ENCODE measurements at regions not wholly inside any gene's neighbourhood (a gene's known extent, or its start where the extent isn't known, plus 50 kb on each side); places are given as distances from the start of the nearest gene placed in this dataset.

DNA sequence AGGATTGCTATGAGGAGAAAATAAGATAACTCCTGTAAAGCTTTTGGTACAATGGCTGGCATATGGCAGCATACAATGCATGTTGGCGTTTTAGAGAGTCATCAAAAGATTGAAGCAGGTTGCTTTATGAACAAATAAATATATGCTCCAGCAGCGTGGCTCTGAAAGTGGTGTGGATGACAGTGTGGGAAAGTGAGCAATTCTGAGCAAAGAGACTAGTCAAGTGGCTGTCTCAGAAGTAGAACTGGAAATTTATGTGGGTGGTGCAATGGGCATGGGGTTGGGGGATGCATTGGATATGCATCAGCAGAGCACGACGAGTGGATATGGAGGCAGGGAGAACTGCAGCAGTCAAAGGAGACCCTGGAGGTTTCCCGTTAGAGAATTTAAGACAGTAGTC, 66.2 kb upstream of the PHACTR2 start:
- H3K4me3 ChIP-seq (ENCODE audit: low read depth, low read length) = no peak overlapping the region
- TF ChIP-seq, protein P1, sequence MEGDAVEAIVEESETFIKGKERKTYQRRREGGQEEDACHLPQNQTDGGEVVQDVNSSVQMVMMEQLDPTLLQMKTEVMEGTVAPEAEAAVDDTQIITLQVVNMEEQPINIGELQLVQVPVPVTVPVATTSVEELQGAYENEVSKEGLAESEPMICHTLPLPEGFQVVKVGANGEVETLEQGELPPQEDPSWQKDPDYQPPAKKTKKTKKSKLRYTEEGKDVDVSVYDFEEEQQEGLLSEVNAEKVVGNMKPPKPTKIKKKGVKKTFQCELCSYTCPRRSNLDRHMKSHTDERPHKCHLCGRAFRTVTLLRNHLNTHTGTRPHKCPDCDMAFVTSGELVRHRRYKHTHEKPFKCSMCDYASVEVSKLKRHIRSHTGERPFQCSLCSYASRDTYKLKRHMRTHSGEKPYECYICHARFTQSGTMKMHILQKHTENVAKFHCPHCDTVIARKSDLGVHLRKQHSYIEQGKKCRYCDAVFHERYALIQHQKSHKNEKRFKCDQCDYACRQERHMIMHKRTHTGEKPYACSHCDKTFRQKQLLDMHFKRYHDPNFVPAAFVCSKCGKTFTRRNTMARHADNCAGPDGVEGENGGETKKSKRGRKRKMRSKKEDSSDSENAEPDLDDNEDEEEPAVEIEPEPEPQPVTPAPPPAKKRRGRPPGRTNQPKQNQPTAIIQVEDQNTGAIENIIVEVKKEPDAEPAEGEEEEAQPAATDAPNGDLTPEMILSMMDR (IDR thresholded peaks at IDR 0.05; ENCODE audit: low read depth, low read length) = no peak
- CTCF ChIA-PET = no interaction called here
- no peak overlapping the region for H3K27ac ChIP-seq (ENCODE audit: low read depth, low read length)
- no peaks in the 10 kb centered on the region for H3K27me3 ChIP-seq (ENCODE audit: control insufficient read depth, insufficient read depth, low read length)
- no peaks in the 10 kb centered on the region; the same call in 1 of the 2 replicates for H3K9me3 ChIP-seq (ENCODE audit: control insufficient read depth, insufficient read depth, low read length)
- DNase-seq (ENCODE audit: low read depth, low spot score) = no peak
- POLR2A ChIA-PET = no interaction called here

DNA sequence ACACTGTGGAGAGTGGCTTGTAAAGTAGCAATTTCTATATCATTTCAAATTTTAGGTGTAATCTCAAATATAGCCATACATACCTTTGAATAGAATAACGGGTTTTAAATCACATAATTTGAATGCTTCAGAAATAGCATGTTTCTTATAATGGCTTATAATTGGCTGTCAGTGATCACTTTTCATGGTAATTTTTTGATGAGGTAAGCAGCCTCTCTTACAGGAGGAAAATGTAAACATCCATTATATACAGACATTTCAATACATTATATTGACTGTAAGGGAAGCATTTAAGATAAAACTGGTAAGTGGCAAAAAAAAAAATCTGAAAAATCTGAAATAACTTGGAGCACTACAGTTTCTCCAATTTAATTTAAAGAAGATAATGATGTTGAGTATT, 67.8 kb upstream of the PHACTR2 start:
- CTCF ChIA-PET = no interaction called here
- H3K4me3 ChIP-seq (ENCODE audit: low read depth, low read length) = no peak overlapping the region
- no peaks in the 10 kb centered on the region; the same call in 1 of the 2 replicates for H3K9me3 ChIP-seq (ENCODE audit: control insufficient read depth, insufficient read depth, low read length)
- DNase-seq (ENCODE audit: low read depth, low spot score) = no peak
- no peak overlapping the region for H3K27ac ChIP-seq (ENCODE audit: low read depth, low read length)
- no peaks in the 10 kb centered on the region for H3K27me3 ChIP-seq (ENCODE audit: control insufficient read depth, insufficient read depth, low read length)
- POLR2A ChIA-PET = no interaction called here
- TF ChIP-seq, protein P1 (IDR thresholded peaks at IDR 0.05; ENCODE audit: low read depth, low read length) = no peak

DNA sequence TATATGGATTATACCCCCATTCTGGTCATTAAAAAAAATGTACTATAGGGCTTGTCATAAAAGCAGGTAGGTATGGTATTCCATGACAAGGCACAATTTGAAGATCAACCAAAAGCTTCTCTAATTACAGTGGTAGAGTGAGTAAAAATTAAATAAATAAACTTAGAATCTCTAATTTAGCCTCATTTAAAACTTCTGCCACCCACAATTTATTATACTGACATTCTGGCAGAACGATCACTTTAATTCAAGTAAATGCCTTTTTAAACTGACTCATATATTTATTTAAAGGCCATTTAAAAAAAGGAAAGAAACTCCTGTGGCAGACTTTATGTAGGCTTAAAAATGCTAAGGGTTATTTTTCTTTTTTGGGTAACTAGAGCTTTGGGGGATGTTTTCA, 68.3 kb upstream of the PHACTR2 start:
- CTCF ChIA-PET = no interaction called here
- TF ChIP-seq, protein P1 (IDR thresholded peaks at IDR 0.05; ENCODE audit: low read depth, low read length) = no peak
- Histone ChIP-seq H3K27ac (ENCODE audit: low read depth, low read length) (no peak overlapping the region), H3K4me3 (ENCODE audit: low read depth, low read length) (no peak overlapping the region), H3K9me3 (ENCODE audit: control insufficient read depth, insufficient read depth, low read length) (no peaks in the 10 kb centered on the region; the same call in 1 of the 2 replicates), H3K27me3 (ENCODE audit: control insufficient read depth, insufficient read depth, low read length) (no peaks in the 10 kb centered on the region)
- no peak for DNase-seq (ENCODE audit: low read depth, low spot score)
- POLR2A ChIA-PET = interaction anchor here (0.5 kb wide), 1 partner anchor 69 kb away, joined by 4 read pairs; no protein-coding TSS in a partner anchor

DNA sequence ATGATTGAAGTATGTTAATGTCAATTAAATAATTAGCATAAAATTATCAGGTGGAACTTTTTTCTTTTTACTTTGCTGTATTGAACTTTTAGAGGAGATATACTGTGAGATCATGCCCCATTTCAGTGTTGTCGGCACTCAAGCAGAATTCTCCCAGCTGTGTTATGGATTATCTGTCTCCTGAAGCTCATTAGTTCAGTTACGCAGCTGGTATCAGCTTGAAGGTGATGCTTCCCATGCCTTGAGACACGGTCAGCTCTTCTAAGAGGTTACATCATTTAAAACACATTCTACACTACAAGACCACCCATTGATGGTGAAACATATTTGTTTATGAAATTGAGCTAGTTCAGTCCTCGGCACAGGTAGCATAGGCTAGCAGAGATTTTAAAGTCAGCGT, 68.9 kb upstream of the PHACTR2 start:
- no peaks in the 10 kb centered on the region; the same call in 1 of the 2 replicates for H3K9me3 ChIP-seq (ENCODE audit: control insufficient read depth, insufficient read depth, low read length)
- ChIA-PET POLR2A (interaction anchor here (0.5 kb wide), 1 partner anchor 70 kb away, joined by 4 read pairs; no protein-coding TSS in a partner anchor), CTCF (no interaction called here)
- no peak overlapping the region for H3K4me3 ChIP-seq (ENCODE audit: low read depth, low read length)
- H3K27me3 ChIP-seq (ENCODE audit: control insufficient read depth, insufficient read depth, low read length) = no peaks in the 10 kb centered on the region
- no peak overlapping the region for H3K27ac ChIP-seq (ENCODE audit: low read depth, low read length)
- TF ChIP-seq, protein P1 (IDR thresholded peaks at IDR 0.05; ENCODE audit: low read depth, low read length) = no peak
- no peak for DNase-seq (ENCODE audit: low read depth, low spot score)

DNA sequence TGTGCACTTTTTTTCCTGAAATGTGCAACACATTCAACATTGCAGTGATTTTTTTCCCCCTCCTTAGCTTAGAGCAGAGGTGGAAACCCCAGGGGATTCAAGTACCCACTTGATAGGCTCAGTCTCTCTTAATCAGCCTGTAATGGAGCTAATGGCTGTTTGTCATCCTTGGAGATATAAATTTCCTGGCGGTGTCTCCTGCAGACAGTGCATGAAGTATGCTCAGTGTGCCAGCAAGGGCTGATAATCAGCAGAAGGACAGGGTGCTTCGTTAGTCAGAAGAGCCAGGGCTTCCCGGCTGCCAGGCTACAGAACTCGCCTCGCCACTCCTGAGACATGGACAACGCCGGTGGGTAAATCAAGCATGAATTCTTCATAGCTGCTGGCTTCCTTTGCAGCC, 69.8 kb upstream of the PHACTR2 start:
- ChIA-PET CTCF (no interaction called here), POLR2A (no interaction called here)
- no peak for DNase-seq (ENCODE audit: low read depth, low spot score)
- TF ChIP-seq, protein P1 (IDR thresholded peaks at IDR 0.05; ENCODE audit: low read depth, low read length) = no peak
- no peak overlapping the region for H3K27ac ChIP-seq (ENCODE audit: low read depth, low read length)
- H3K4me3 ChIP-seq (ENCODE audit: low read depth, low read length) = no peak overlapping the region
- H3K27me3 ChIP-seq (ENCODE audit: control insufficient read depth, insufficient read depth, low read length) = no peaks in the 10 kb centered on the region
- no peaks in the 10 kb centered on the region; the same call in 1 of the 2 replicates for H3K9me3 ChIP-seq (ENCODE audit: control insufficient read depth, insufficient read depth, low read length)

All from AG04450 (cell line).